H1 (cell line): ENCODE measurements at regions not wholly inside any gene's neighbourhood (a gene's known extent, or its start where the extent isn't known, plus 50 kb on each side); places are given as distances from the start of the nearest gene placed in this dataset.

Source experiments
- CTCF ChIA-PET: fragments of 300-600 bp; sonication (Branson Sonifier 250); formaldehyde crosslinking; loops from one replicate; lab custom pipeline; 2021; ENCODE audit not compliant: partially characterized antibody; lab: Charles Lee
- POLR2A ChIA-PET: fragments of 300-600 bp; sonication (Branson Sonifier 250); formaldehyde crosslinking; loops from one replicate; lab custom pipeline; 2021; ENCODE audit warnings: inconsistent platforms; ENCODE audit not compliant: partially characterized antibody; lab: Charles Lee
- DNase-seq, 2 experiments: peaks; one replicate each; pipeline versions ENCODE4 v3.0.0 to v3.0.0-alpha.2; 2010 to 2022; ENCODE audit warnings: low spot score in 2 of 2, low read depth in 1 of 2, mixed read lengths in 1 of 2
- FAIRE-seq: peaks from 2 replicates; lab custom pipeline; 2011; peaks lifted over from hg19 to GRCh38; lab: Jason Lieb, UNC
- H2AFZ ChIP-seq: 2 replicates; pipeline ENCODE4 v1.8.1; 2012; ENCODE audit warnings: low read length, inconsistent platforms
- H2AK5ac ChIP-seq: 2 replicates; pipeline ENCODE4 v1.6.1; 2013; ENCODE audit warnings: low read depth, low read length
- H2BK120ac ChIP-seq: replicated peaks from 2 replicates; pipeline ENCODE3; 2013; ENCODE audit warnings: low read depth, low read length, inconsistent platforms
- H2BK12ac ChIP-seq: 2 replicates; pipeline ENCODE4 v1.6.1; 2013; ENCODE audit warnings: low read depth, low read length
- H2BK15ac ChIP-seq: 2 replicates; pipeline ENCODE4 v1.6.1; 2013; ENCODE audit warnings: low read length
- H2BK20ac ChIP-seq: 2 replicates; pipeline ENCODE4 v1.6.1; 2013; ENCODE audit warnings: low read length
- H2BK5ac ChIP-seq: 2 replicates; pipeline ENCODE4 v1.6.1; 2013; ENCODE audit warnings: low read depth, low read length
- H3K14ac ChIP-seq: 2 replicates; pipeline ENCODE4 v1.6.1; 2013; ENCODE audit warnings: inconsistent platforms; ENCODE audit not compliant: insufficient read length
- H3K18ac ChIP-seq: 2 replicates; pipeline ENCODE4 v1.6.1; 2013; ENCODE audit warnings: low read length; ENCODE audit errors: extremely low read depth
- H3K23ac ChIP-seq: 2 replicates; pipeline ENCODE4 v1.6.1; 2013; ENCODE audit warnings: inconsistent platforms; ENCODE audit not compliant: insufficient read length
- H3K23me2 ChIP-seq: 2 replicates; pipeline ENCODE4 v1.6.1; 2013; ENCODE audit warnings: low read depth, low read length
- H3K27ac ChIP-seq: 2 replicates; pipeline ENCODE4 v1.6.1; 2011; ENCODE audit warnings: low read depth, low read length, inconsistent platforms
- H3K27me3 ChIP-seq, 4 experiments: replicated peaks in 1 of 4; 1 replicate in 1 of 4; 2 replicates in 3 of 4; pipeline versions ENCODE4 v1.6.1 to v1.8.1; 2011 to 2013; ENCODE audit warnings: low read length in 3 of 4, mild to moderate bottlenecking in 3 of 4, inconsistent platforms in 2 of 4, mixed read lengths in 2 of 4, moderate library complexity in 1 of 4; ENCODE audit not compliant: control insufficient read depth in 3 of 4, insufficient read depth in 3 of 4; ENCODE audit errors: extremely low read depth in 1 of 4
- H3K36me3 ChIP-seq, 4 experiments: 2 replicates each; pipeline versions ENCODE4 v1.6.1 to v1.8.1; 2011 to 2013; ENCODE audit warnings: mild to moderate bottlenecking in 4 of 4, low read length in 3 of 4, moderate library complexity in 2 of 4, control low read depth in 1 of 4, inconsistent platforms in 1 of 4; ENCODE audit not compliant: insufficient read depth in 4 of 4, control insufficient read depth in 2 of 4
- H3K4ac ChIP-seq: replicated peaks from 2 replicates; pipeline ENCODE3; 2013; ENCODE audit warnings: low read length, low read depth, mixed read lengths, inconsistent platforms; ENCODE audit not compliant: insufficient read length
- H3K4me1 ChIP-seq, 4 experiments: replicated peaks in 1 of 4; 1 replicate in 1 of 4; 2 replicates in 3 of 4; pipeline versions ENCODE4 v1.6.1 to v1.8.1; 2011 to 2013; ENCODE audit warnings: low read length in 3 of 4, inconsistent platforms in 2 of 4, mixed read lengths in 1 of 4; ENCODE audit not compliant: insufficient read depth in 4 of 4, control insufficient read depth in 3 of 4
- H3K4me2 ChIP-seq, 2 experiments: 2 replicates each; pipeline versions ENCODE4 v1.6.1 to v1.8.1; 2011 to 2013; ENCODE audit warnings: low read depth in 2 of 2, low read length in 2 of 2, control low read depth in 1 of 2, inconsistent platforms in 1 of 2, mild to moderate bottlenecking in 1 of 2; ENCODE audit not compliant: insufficient read depth in 1 of 2
- H3K4me3 ChIP-seq, 4 experiments: fragments of 200-600, 300-600 bp in 1 of 4; sonication (generic), shearing (Covaris generic), sonication (Bioruptor Twin) in 1 of 4; 2 replicates each; pipeline versions ENCODE4 v1.5.1 to v1.8.1; 2011 to 2016; ENCODE audit warnings: low read length in 4 of 4, low read depth in 3 of 4, control low read depth in 2 of 4, inconsistent platforms in 2 of 4, mild to moderate bottlenecking in 2 of 4, mixed read lengths in 1 of 4, moderate library complexity in 1 of 4; ENCODE audit not compliant: insufficient read depth in 2 of 4; ENCODE audit errors: extremely low read depth in 1 of 4
- H3K56ac ChIP-seq: replicated peaks from 2 replicates; pipeline ENCODE3; 2013; ENCODE audit warnings: low read depth, mild to moderate bottlenecking, mixed read lengths, low read length, inconsistent platforms; ENCODE audit not compliant: insufficient read length
- H3K79me1 ChIP-seq: 2 replicates; pipeline ENCODE4 v1.6.1; 2013; ENCODE audit warnings: low read depth, low read length, control low read depth
- H3K79me2 ChIP-seq, 2 experiments: 2 replicates each; pipeline versions ENCODE4 v1.6.1 to v1.8.1; 2012 to 2013; ENCODE audit warnings: low read length in 2 of 2, mild to moderate bottlenecking in 2 of 2, inconsistent platforms in 1 of 2; ENCODE audit not compliant: insufficient read depth in 2 of 2, control insufficient read depth in 1 of 2
- H3K9ac ChIP-seq, 4 experiments: replicated peaks in 1 of 4; 1 replicate in 1 of 4; 2 replicates in 3 of 4; pipeline versions ENCODE4 v1.6.1 to v1.8.1; 2011 to 2013; ENCODE audit warnings: low read depth in 3 of 4, low read length in 3 of 4, control low read depth in 2 of 4, mild to moderate bottlenecking in 2 of 4, moderate library complexity in 2 of 4, inconsistent platforms in 1 of 4; ENCODE audit errors: extremely low read depth in 1 of 4
- H3K9me3 ChIP-seq, 2 experiments: 2 replicates each; pipeline versions ENCODE4 v1.6.1 to v1.8.1; 2012 to 2013; ENCODE audit warnings: mild to moderate bottlenecking in 2 of 2, moderate library complexity in 2 of 2, control low read depth in 1 of 2, inconsistent platforms in 1 of 2, low read depth in 1 of 2, low read length in 1 of 2, mixed read lengths in 1 of 2; ENCODE audit not compliant: insufficient read depth in 2 of 2
- H4K20me1 ChIP-seq, 2 experiments: replicated peaks in 1 of 2; 2 replicates each; pipeline versions ENCODE3 to v1.8.1; 2011 to 2013; ENCODE audit warnings: inconsistent platforms in 2 of 2, low read length in 2 of 2, mild to moderate bottlenecking in 1 of 2; ENCODE audit not compliant: insufficient read depth in 2 of 2, control insufficient read depth in 1 of 2
- H4K5ac ChIP-seq: 2 replicates; pipeline ENCODE4 v1.6.1; 2013; ENCODE audit warnings: low read length, low read depth, mixed read lengths, inconsistent platforms; ENCODE audit not compliant: insufficient read length
- H4K8ac ChIP-seq: 2 replicates; pipeline ENCODE4 v1.8.0; 2013; ENCODE audit warnings: mild to moderate bottlenecking, moderate library complexity, low read length, inconsistent platforms; ENCODE audit not compliant: insufficient read depth; ENCODE audit errors: extremely low read depth
- H4K91ac ChIP-seq: replicated peaks from 2 replicates; pipeline ENCODE3; 2013; ENCODE audit warnings: low read length, mixed read lengths, inconsistent platforms; ENCODE audit not compliant: insufficient read length
- EP300 ChIP-seq, 2 experiments: IDR thresholded peaks; 1 replicate in 1 of 2; 2 replicates in 1 of 2; pipeline ENCODE4 v1.6.1; 2011 to 2012; ENCODE audit warnings: low read depth in 2 of 2, low read length in 2 of 2, mild to moderate bottlenecking in 2 of 2, borderline replicate concordance in 1 of 2, inconsistent platforms in 1 of 2, moderate library complexity in 1 of 2
- GTF2F1 ChIP-seq: IDR thresholded peaks from 2 replicates; pipeline ENCODE4 v1.6.1; 2012; ENCODE audit warnings: low read depth, low read length, improper control_type of control experiment, borderline replicate concordance
- JUND ChIP-seq: IDR thresholded peaks from 2 replicates; pipeline ENCODE4 v1.6.1; 2011; ENCODE audit warnings: mild to moderate bottlenecking, improper control_type of control experiment, low read length
- KDM4A ChIP-seq: IDR thresholded peaks from one replicate; pipeline ENCODE4 v1.7.1; 2012; ENCODE audit warnings: low read depth, mild to moderate bottlenecking, moderate library complexity, low read length, inconsistent platforms; ENCODE audit not compliant: severe bottlenecking
- RAD21 ChIP-seq, 2 experiments: IDR thresholded peaks in 1 of 2; conservative IDR thresholded peaks in 1 of 2; 2 replicates each; pipeline ENCODE4 v1.6.1; 2011; ENCODE audit warnings: low read depth in 2 of 2, low read length in 2 of 2, improper control_type of control experiment in 1 of 2, inconsistent platforms in 1 of 2, mild to moderate bottlenecking in 1 of 2, moderate library complexity in 1 of 2
- SIX5 ChIP-seq: IDR thresholded peaks from 2 replicates; pipeline ENCODE4 v1.6.1; 2011; ENCODE audit warnings: mild to moderate bottlenecking, low read depth, low read length
- WGBS, 2 experiments: shearing (Covaris generic) in 1 of 2; methylation state at CpG; one replicate each; pipeline versions ENCODE4 v1.1.6 to v1.1.7; 2013 to 2015; ENCODE audit warnings: low lambda C conversion rate in 2 of 2, mixed read lengths in 2 of 2, inconsistent platforms in 1 of 2, low coverage in 1 of 2, missing lambda C conversion rate in 1 of 2; ENCODE audit not compliant: insufficient replicate concordance in 2 of 2, insufficient coverage in 1 of 2, insufficient read length in 1 of 2; ENCODE audit errors: extremely low coverage in 1 of 2, missing lambda C conversion rate in 1 of 2; 5-methylcytosine and 5-hydroxymethylcytosine counted together

DNA sequence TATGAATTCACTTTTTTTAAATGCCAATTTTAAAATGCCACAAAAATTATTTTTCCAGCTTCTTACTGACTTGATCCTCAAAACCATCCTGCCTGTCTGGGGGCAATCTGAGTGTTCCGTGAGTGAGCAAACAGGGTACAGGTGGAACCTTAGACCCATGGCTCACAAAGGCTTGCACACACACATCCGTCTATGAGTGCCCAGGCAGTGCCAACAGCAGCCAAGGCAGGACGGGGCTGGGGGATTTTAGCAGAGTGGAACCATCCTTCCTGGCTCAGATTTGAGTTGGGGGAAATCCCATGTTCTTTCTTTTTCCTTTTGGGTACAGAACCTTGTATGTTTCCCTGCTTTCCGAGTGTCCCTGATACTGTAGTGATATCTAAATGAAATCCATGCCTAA is 377.7 kb upstream of the MGMT start:
- Histone ChIP-seq H3K4me2 (no peak overlapping the region), H4K5ac (no peak overlapping the region), H4K91ac (no peak overlapping the region), H3K27ac (no peak overlapping the region), H3K9me3 (no peaks in the 10 kb centered on the region), H3K4ac (no peak overlapping the region), H2BK5ac (no peak overlapping the region), H2BK120ac (no peak overlapping the region), H3K14ac (no peak overlapping the region), H3K18ac (no peak overlapping the region), H3K36me3 (no peaks in the 10 kb centered on the region), H3K27me3 (no peaks in the 10 kb centered on the region), H4K20me1 (no peaks in the 10 kb centered on the region), H3K4me1 (peaks cover 0 to 3% (median 1%) of the 10 kb centered on the region in 4 experiments; a peak in 1 of 7 replicates), H3K23ac (no peak overlapping the region), H3K9ac (no peak overlapping the region)
- ChIA-PET POLR2A (no interaction called here), CTCF (interaction anchor here (0.9 kb wide), 1 partner anchor 230 kb away, joined by 3 read pairs; no protein-coding TSS in a partner anchor)
- DNase-seq (peak in 1 of 2 experiments; percentile 24), FAIRE-seq (no peak)
- TF ChIP-seq RAD21 (IDR thresholded peaks at IDR 0.05 in 1 of 2, conservative IDR thresholded peaks at IDR 0.05 in 1 of 2; ENCODE audit: low read depth in 2 of 2, low read length in 2 of 2) (no peak), GTF2F1 (no peak), KDM4A (no peak), SIX5 (no peak), JUND (no peak), EP300 (IDR thresholded peaks at IDR 0.05; ENCODE audit: borderline replicate concordance in 1 of 2, low read depth in 2 of 2, low read length in 2 of 2) (no peak)
- TF ChIP-seq, all 59 proteins: peak for 0
- WGBS, 2 experiments = 91% methylated on average over 4 of the region's 4 CpGs; no CpG with 5 or more reads in 1 of the 2 experiments
- H3K56ac ChIP-seq = no peak overlapping the region
- H3K4me3 ChIP-seq = no peak overlapping the region
- no peaks in the 10 kb centered on the region for H3K79me1 ChIP-seq
- H2AFZ ChIP-seq = no peak overlapping the region
- H3K79me2 ChIP-seq = no peaks in the 10 kb centered on the region
- no peak overlapping the region for H2BK12ac ChIP-seq
- H2BK15ac ChIP-seq = no peak overlapping the region
- no peaks in the 10 kb centered on the region for H3K23me2 ChIP-seq
- H2BK20ac ChIP-seq = 0 out of 2 replicates have a peak overlapping the region, but pooled peaks have one; percentile 69
- no peak overlapping the region; the same call in 1 of the 2 replicates for H4K8ac ChIP-seq
- H2AK5ac ChIP-seq = no peak overlapping the region
